ENCODE measurements at regions not wholly inside any gene's neighbourhood (a gene's known extent, or its start where the extent isn't known, plus 50 kb on each side); places are given as distances from the start of the nearest gene placed in this dataset.
A peak's percentile ranks its signal among the peaks of the same experiment; 100 is the strongest.

DNA sequence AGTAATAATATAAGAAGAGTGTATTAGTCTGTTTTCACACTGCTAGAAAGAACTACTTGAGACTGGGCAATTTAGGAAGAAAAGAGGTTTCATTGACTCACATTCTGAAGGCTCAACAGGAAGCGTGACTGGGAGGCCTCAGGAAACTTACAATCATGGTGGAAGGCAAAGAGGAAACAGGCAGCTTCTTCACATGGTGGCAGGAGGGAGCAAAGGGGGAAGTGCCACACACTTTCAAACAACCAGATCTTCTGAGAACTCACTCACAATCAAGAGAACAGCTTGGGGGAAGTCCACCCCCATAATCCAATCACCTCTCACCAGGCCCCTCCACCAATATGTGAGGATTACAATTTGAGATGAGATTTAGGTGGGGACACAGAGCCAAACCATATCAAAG is 212.5 kb upstream of the HDAC9 start:
- no peaks in the 10 kb centered on the region for H3K4me1 ChIP-seq
- H3K27me3 ChIP-seq, result no peaks in the 10 kb centered on the region
- no peak overlapping the region for H3K27ac ChIP-seq
- TF ChIP-seq POLR2A (IDR thresholded peaks at IDR 0.05), result no peak
- no peak for TF ChIP-seq CTCF (IDR thresholded peaks at IDR 0.05)
- H3K9me3 ChIP-seq, result no peaks in the 10 kb centered on the region
- no peaks in the 10 kb centered on the region for H3K36me3 ChIP-seq
- H3K4me3 ChIP-seq, result no peak overlapping the region
- DNase-seq, result no peak

DNA sequence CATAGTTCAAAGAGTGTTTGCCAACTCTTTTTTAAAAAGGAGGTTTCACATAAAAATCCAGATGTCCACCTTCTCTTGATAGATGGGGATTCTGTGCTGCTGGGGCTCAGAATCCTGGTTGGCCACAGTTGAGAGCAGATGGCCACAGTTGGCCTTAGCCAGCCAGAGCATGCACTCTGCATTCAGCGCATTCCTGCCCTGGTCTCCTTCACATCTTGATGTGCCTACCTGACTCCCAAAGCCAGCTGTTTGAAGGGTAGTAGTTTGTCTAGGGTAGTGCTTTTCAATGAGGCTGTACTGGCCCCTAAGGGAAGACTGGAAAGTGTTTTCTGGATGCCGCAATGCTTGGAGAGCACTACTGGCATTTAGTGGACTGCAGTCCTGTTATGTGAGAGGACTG is 208.1 kb upstream of the HDAC9 start:
- Histone ChIP-seq H3K27ac (no peak overlapping the region), H3K4me1 (no peaks in the 10 kb centered on the region)

DNA sequence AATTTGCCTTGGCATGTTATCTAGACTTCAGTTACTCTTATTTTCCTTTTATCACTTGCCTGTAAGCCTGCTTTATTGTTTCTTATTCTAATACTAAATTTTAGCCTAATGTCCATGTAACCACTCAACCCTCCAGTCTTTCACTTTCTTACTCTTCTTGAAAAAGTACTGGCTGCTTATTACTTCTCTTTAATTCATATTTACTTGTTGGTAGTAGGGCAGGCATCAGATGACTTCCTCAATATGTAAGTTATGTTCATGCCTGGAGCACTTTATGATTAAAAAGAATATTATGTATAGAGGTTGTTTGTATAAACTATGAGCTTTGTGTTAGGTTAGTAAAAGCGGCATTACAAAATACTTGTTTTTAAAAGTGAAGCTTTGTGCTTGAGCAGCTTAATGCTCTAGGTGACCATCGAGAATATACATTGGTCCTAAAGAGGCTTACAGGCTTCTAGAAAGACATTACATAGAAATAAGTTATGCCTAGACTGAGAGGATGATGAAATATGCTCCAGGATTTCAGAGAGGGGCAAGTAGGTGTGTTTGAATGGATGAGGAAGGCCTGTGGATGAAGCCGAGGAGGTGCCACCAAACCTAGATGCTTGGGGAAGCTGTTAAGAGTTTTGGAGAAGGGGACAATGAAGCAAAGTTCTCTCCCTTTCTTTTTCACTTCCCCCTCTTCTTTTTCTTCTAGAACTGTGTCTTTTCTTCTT is 207.1 kb upstream of the HDAC9 start:
- H3K27ac ChIP-seq, result no peak overlapping the region
- H3K27me3 ChIP-seq, result no peaks in the 10 kb centered on the region
- H3K4me1 ChIP-seq, result no peaks in the 10 kb centered on the region
- H3K36me3 ChIP-seq, result no peaks in the 10 kb centered on the region
- no peak for TF ChIP-seq POLR2A (IDR thresholded peaks at IDR 0.05)
- no peak for TF ChIP-seq CTCF (IDR thresholded peaks at IDR 0.05)
- no peaks in the 10 kb centered on the region for H3K9me3 ChIP-seq
- no peak overlapping the region for H3K4me3 ChIP-seq
- DNase-seq, result no peak

More for the DNA sequence above, 208.1 kb upstream of the HDAC9 start:
- Histone ChIP-seq H3K27me3 (no peaks in the 10 kb centered on the region), H3K36me3 (no peaks in the 10 kb centered on the region), H3K4me3 (no peak overlapping the region), H3K9me3 (no peaks in the 10 kb centered on the region)
- TF ChIP-seq CTCF (IDR thresholded peaks at IDR 0.05) (no peak), POLR2A (IDR thresholded peaks at IDR 0.05) (no peak)
- no peak for DNase-seq

DNA sequence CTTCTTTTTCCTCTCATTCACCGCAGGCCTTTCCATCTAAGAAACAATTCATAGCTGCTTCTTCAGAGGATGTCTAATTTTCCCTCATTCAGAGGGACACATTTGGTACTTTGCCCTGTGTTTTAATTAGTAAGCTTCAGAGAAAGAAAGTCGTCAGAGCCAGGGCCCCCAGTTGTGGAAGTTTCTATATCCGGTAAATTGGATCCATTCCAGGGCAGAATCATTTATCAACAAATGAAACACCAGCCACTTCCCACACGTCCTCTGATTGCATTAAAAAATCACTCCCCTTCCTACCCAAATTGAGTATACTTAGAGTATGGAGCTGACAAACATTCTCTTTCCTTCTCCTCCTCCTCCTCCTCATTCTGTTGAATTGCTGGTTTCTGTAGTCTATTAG is 205.8 kb upstream of the HDAC9 start:
- Histone ChIP-seq H3K4me1 (no peaks in the 10 kb centered on the region), H3K4me3 (no peak overlapping the region)
- TF ChIP-seq CTCF (IDR thresholded peaks at IDR 0.05), result no peak
- no peak for TF ChIP-seq POLR2A (IDR thresholded peaks at IDR 0.05)

GRCh38 chr7:18290223-18290622 is 205.3 kb upstream of the HDAC9 start:
- TF ChIP-seq POLR2A (IDR thresholded peaks at IDR 0.05) (no peak), CTCF (IDR thresholded peaks at IDR 0.05) (no peak)
- no peaks in the 10 kb centered on the region for H3K9me3 ChIP-seq
- no peaks in the 10 kb centered on the region for H3K4me1 ChIP-seq
- no peaks in the 10 kb centered on the region for H3K27me3 ChIP-seq
- no peak overlapping the region for H3K27ac ChIP-seq
- no peak for DNase-seq
- H3K4me3 ChIP-seq, result peak overlapping the region in 3 of 4 donors; percentile 1 to 8 (median 6)
- H3K36me3 ChIP-seq, result no peaks in the 10 kb centered on the region

More for the DNA sequence above, 205.8 kb upstream of the HDAC9 start:
- DNase-seq, result no peak
- no peak overlapping the region for H3K27ac ChIP-seq
- H3K27me3 ChIP-seq, result no peaks in the 10 kb centered on the region
- no peaks in the 10 kb centered on the region for H3K9me3 ChIP-seq
- H3K36me3 ChIP-seq, result no peaks in the 10 kb centered on the region

All from Peyer's patch (tissue), 4 donors.